C4-2B (cell line): ENCODE measurements at regions not wholly inside any gene's neighbourhood (a gene's known extent, or its start where the extent isn't known, plus 50 kb on each side); places are given as distances from the start of the nearest gene placed in this dataset.

Experiments
- ZFX ChIP-seq: fragments of 450-650 bp; IDR thresholded peaks from 2 replicates; pipeline ENCODE4 v1.6.1; 2017
- TF ChIP-seq, protein P1 (sequence below): fragments of 450-650 bp; conservative IDR thresholded peaks from 2 replicates; pipeline ENCODE4 v1.5.1; 2017; ENCODE audit warnings: mild to moderate bottlenecking

DNA sequence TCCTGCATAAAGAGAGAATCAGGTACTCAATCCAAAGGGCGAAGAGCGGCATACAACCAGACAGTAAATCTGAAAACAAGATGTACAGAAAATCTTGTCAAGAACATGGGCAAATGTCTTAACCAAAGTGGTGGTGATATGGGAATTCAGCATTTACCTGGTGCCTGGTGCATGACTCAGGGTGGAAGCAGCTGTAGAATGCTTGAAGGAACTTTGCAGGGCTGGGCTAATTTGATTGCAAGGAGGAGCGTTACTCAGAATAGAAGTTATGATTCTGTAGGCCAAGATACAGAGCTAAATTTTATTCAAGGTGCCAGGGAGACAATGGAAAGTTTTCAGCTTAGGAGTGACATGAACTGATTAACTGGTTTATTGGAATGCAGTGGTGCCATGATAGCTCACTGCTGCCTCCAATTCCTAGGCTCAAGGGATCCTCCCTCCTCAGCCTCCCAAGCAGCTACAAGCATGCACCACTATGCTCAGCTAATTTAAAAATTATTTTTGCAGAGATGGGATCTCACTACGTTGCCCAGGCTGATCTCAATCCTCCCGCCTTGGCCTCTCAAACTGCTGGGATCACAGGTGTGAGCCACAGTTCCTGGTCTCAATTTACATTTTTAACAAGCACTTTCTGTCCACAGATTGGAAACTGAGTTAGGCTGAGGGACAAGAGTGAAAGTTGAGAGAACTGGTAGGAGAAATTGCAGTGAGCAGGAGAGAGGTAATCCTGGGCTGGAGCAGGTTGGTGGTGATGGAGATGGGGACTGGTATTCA is 91.5 kb upstream of the TBC1D5 start:
- TF ChIP-seq, protein P1, sequence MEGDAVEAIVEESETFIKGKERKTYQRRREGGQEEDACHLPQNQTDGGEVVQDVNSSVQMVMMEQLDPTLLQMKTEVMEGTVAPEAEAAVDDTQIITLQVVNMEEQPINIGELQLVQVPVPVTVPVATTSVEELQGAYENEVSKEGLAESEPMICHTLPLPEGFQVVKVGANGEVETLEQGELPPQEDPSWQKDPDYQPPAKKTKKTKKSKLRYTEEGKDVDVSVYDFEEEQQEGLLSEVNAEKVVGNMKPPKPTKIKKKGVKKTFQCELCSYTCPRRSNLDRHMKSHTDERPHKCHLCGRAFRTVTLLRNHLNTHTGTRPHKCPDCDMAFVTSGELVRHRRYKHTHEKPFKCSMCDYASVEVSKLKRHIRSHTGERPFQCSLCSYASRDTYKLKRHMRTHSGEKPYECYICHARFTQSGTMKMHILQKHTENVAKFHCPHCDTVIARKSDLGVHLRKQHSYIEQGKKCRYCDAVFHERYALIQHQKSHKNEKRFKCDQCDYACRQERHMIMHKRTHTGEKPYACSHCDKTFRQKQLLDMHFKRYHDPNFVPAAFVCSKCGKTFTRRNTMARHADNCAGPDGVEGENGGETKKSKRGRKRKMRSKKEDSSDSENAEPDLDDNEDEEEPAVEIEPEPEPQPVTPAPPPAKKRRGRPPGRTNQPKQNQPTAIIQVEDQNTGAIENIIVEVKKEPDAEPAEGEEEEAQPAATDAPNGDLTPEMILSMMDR = no peak
- TF ChIP-seq ZFX = no peak
